ENCODE measurements at regions not wholly inside any gene's neighbourhood (a gene's known extent, or its start where the extent isn't known, plus 50 kb on each side); places are given as distances from the start of the nearest gene placed in this dataset.

DNA sequence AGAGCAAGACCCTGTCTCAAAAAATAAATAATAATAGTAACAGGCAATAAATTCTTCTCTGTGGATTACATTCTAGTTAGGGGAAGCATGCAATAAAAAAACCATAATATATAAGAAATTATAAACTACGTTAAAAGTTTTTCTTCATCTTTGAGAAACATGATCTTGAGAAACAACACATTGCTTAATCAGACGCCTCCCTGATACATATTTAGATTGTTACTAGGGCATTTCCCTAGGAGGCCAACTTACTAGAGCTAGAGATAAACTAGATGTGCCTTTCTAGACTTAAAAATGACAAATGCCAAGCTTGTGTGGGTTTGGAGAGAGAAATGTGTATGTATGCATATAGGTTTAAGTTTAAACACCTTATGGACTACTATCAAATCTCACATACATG is 76.3 kb upstream of the GALNT5 start:
- no peaks in the 10 kb centered on the region for H4K20me1 ChIP-seq (ENCODE audit: control insufficient read depth, insufficient read depth, low read length, poor library complexity, severe bottlenecking)
- no peak overlapping the region for H3K4me3 ChIP-seq (ENCODE audit: control extremely low read depth in 1 of 5, extremely low read depth in 1 of 5, insufficient read depth in 1 of 5, low read depth in 2 of 5, low read length in 4 of 5)
- Mint-ChIP-seq H3K27me3 (peaks cover 6% of the 10 kb centered on the region), H3K27ac (no peak overlapping the region), H3K9me3 (ENCODE audit: insufficient read depth) (no peaks in the 10 kb centered on the region), H3K4me3 (no peak overlapping the region), H3K4me1 (no peaks in the 10 kb centered on the region)
- H2AFZ ChIP-seq (ENCODE audit: insufficient read depth, low read depth, low read length, poor library complexity, severe bottlenecking): no peak overlapping the region
- H3K79me2 ChIP-seq (ENCODE audit: control insufficient read depth, insufficient read depth, low read length): no peaks in the 10 kb centered on the region
- H3K4me2 ChIP-seq (replicated peaks; ENCODE audit: low read depth, low read length, poor library complexity, severe bottlenecking): no peak overlapping the region
- no peaks in the 10 kb centered on the region for H3K4me1 ChIP-seq (ENCODE audit: control insufficient read depth in 2 of 2, insufficient read depth in 2 of 2, low read length in 2 of 2)
- no peaks in the 10 kb centered on the region for H3K9me3 ChIP-seq (ENCODE audit: control extremely low read depth in 1 of 3, control insufficient read depth in 2 of 3, insufficient read depth in 1 of 3, low read length in 2 of 3)
- no peaks in the 10 kb centered on the region for H3K36me3 ChIP-seq (replicated peaks in 1 of 2; ENCODE audit: control extremely low read depth in 1 of 2, control insufficient read depth in 1 of 2, extremely low read depth in 1 of 2, insufficient read depth in 2 of 2, low read length in 1 of 2)
- TF ChIP-seq, protein P1, sequence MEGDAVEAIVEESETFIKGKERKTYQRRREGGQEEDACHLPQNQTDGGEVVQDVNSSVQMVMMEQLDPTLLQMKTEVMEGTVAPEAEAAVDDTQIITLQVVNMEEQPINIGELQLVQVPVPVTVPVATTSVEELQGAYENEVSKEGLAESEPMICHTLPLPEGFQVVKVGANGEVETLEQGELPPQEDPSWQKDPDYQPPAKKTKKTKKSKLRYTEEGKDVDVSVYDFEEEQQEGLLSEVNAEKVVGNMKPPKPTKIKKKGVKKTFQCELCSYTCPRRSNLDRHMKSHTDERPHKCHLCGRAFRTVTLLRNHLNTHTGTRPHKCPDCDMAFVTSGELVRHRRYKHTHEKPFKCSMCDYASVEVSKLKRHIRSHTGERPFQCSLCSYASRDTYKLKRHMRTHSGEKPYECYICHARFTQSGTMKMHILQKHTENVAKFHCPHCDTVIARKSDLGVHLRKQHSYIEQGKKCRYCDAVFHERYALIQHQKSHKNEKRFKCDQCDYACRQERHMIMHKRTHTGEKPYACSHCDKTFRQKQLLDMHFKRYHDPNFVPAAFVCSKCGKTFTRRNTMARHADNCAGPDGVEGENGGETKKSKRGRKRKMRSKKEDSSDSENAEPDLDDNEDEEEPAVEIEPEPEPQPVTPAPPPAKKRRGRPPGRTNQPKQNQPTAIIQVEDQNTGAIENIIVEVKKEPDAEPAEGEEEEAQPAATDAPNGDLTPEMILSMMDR (IDR thresholded peaks at IDR 0.05): no peak
- TF ChIP-seq EZH2 (IDR thresholded peaks at IDR 0.05; ENCODE audit: borderline replicate concordance, insufficient read depth, low read depth, low read length, poor library complexity, severe bottlenecking): no peak
- H3K9ac ChIP-seq (ENCODE audit: low read length): no peak overlapping the region
- ChIA-PET POLR2A (no interaction called here), CTCF (interaction anchor here (1.1 to 1.2 kb wide), 2 partner anchors 10 to 12 kb away, joined by 3 read pairs; no protein-coding TSS in a partner anchor)
- DNase-seq (no peak), ATAC-seq (ENCODE audit: low read depth) (no peak)
- H3K27me3 ChIP-seq (replicated peaks in 1 of 4; ENCODE audit: control extremely low read depth in 1 of 4, control insufficient read depth in 3 of 4, insufficient read depth in 4 of 4, low read length in 3 of 4): no peaks in the 10 kb centered on the region
- WGBS (ENCODE audit: insufficient coverage): no CpG with 5 or more reads among the region's 2 CpGs
- intact Hi-C loops (cut with micrococcal nuclease): no loop called here
- H3K27ac ChIP-seq (ENCODE audit: low read length in 2 of 2): no peak overlapping the region

DNA sequence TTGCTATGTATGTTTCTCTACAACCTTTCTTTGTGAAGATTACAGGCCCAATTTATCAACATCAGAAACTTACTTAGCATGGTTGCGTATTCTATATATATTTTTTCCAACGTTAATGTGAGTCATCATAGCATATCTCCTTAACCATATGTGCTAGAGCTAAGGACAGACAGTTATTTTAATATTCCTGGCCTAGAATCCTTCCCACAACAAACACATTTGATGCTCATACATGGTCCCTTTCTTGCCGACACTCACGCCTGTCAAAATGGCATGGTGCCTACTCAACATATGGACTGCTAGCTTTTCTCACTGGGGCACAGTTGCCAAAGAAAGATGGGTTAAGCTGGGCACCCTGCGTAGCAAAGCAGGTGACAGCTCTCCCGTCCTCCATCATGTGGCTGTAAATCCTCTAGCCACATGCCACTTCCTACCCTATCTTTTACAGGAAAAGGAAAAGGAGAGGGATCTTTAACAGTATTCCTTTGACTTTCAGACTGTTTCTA is 75.2 kb upstream of the GALNT5 start:
- whole genome bisulfite sequencing (ENCODE audit: insufficient coverage): 97% methylated on average over 4 of the region's 6 CpGs
- H3K27ac Mint-ChIP-seq: no peak overlapping the region
- intact Hi-C loops (cut with micrococcal nuclease): no loop called here
- CTCF ChIA-PET: interaction anchor here (1.2 kb wide), 1 partner anchor 11 kb away, joined by 3 read pairs; no protein-coding TSS in a partner anchor
- peaks cover 0 to 5% (median 0%) of the 10 kb centered on the region in 4 experiments for H3K27me3 ChIP-seq (replicated peaks in 1 of 4; ENCODE audit: control extremely low read depth in 1 of 4, control insufficient read depth in 3 of 4, insufficient read depth in 4 of 4, low read length in 3 of 4)
- no peak overlapping the region for H3K4me3 Mint-ChIP-seq
- TF ChIP-seq, protein P1 (IDR thresholded peaks at IDR 0.05): no peak
- no peaks in the 10 kb centered on the region for H3K4me1 ChIP-seq (ENCODE audit: control insufficient read depth in 2 of 2, insufficient read depth in 2 of 2, low read length in 2 of 2)
- DNase-seq (no peak), ATAC-seq (ENCODE audit: low read depth) (no peak)
- H2AFZ ChIP-seq (ENCODE audit: insufficient read depth, low read depth, low read length, poor library complexity, severe bottlenecking): no peak overlapping the region
- no peaks in the 10 kb centered on the region for H3K36me3 ChIP-seq (replicated peaks in 1 of 2; ENCODE audit: control extremely low read depth in 1 of 2, control insufficient read depth in 1 of 2, extremely low read depth in 1 of 2, insufficient read depth in 2 of 2, low read length in 1 of 2)
- H3K79me2 ChIP-seq (ENCODE audit: control insufficient read depth, insufficient read depth, low read length): no peaks in the 10 kb centered on the region
- no peak overlapping the region for H3K4me3 ChIP-seq (ENCODE audit: control extremely low read depth in 1 of 5, extremely low read depth in 1 of 5, insufficient read depth in 1 of 5, low read depth in 2 of 5, low read length in 4 of 5)
- POLR2A ChIA-PET: no interaction called here
- no peaks in the 10 kb centered on the region for H3K4me1 Mint-ChIP-seq
- no peak overlapping the region for H3K4me2 ChIP-seq (replicated peaks; ENCODE audit: low read depth, low read length, poor library complexity, severe bottlenecking)
- peaks cover 10% of the 10 kb centered on the region for H3K27me3 Mint-ChIP-seq
- H3K27ac ChIP-seq (ENCODE audit: low read length in 2 of 2): no peak overlapping the region
- H3K9me3 Mint-ChIP-seq (ENCODE audit: insufficient read depth): no peaks in the 10 kb centered on the region
- H3K9me3 ChIP-seq (ENCODE audit: control extremely low read depth in 1 of 3, control insufficient read depth in 2 of 3, insufficient read depth in 1 of 3, low read length in 2 of 3): no peaks in the 10 kb centered on the region
- no peak overlapping the region for H3K9ac ChIP-seq (ENCODE audit: low read length)
- H4K20me1 ChIP-seq (ENCODE audit: control insufficient read depth, insufficient read depth, low read length, poor library complexity, severe bottlenecking): no peaks in the 10 kb centered on the region

All from B cell (primary cell).